Activated B cell treated with CpG ODN at 0.5 μM for 24 hours (primary cell): ENCODE measurements at regions not wholly inside any gene's neighbourhood (a gene's known extent, or its start where the extent isn't known, plus 50 kb on each side); places are given as distances from the start of the nearest gene placed in this dataset.

Experiments used
- ATAC-seq: fragments of 200-7000 bp; cut with Tn5 transposase; one replicate; pipeline ENCODE4 v1.10.0; 2021; ENCODE audit warnings: low read depth, mild to moderate bottlenecking, moderate library complexity
- CTCF ChIA-PET: fragments of 350-600 bp; sonication (Branson Sonifier 250); formaldehyde crosslinking; loops from one replicate; lab custom pipeline; 2021; ENCODE audit warnings: antibody characterized with exemption; lab: Charles Lee
- POLR2A ChIA-PET: fragments of 350-600 bp; sonication (Branson Sonifier 250); formaldehyde crosslinking; loops from one replicate; lab custom pipeline; 2021; ENCODE audit warnings: antibody characterized with exemption; lab: Charles Lee
- DNase-seq: peaks from one replicate; pipeline ENCODE4 v3.0.0; 2022
- H3K27ac Mint-ChIP-seq: one replicate; pipeline ENCODE4 v1.8.0; 2020; ENCODE audit warnings: mixed read lengths
- H3K27me3 Mint-ChIP-seq: one replicate; pipeline ENCODE4 v1.8.0; 2021; ENCODE audit warnings: mixed read lengths
- H3K36me3 Mint-ChIP-seq: one replicate; pipeline ENCODE4 v1.8.0; 2021; ENCODE audit warnings: low read depth, mixed read lengths
- H3K4me1 Mint-ChIP-seq: one replicate; pipeline ENCODE4 v1.8.0; 2021; ENCODE audit warnings: mixed read lengths
- H3K4me3 Mint-ChIP-seq: one replicate; pipeline ENCODE4 v1.8.0; 2020; ENCODE audit warnings: mild to moderate bottlenecking, mixed read lengths
- H3K9me3 Mint-ChIP-seq: one replicate; pipeline ENCODE4 v1.8.0; 2020; ENCODE audit warnings: mixed read lengths
- CTCF ChIP-seq: fragments of 200-600 bp; IDR thresholded peaks from one replicate; pipeline ENCODE4 v1.8.0; 2022; ENCODE audit warnings: antibody characterized with exemption, mild to moderate bottlenecking
- intact Hi-C: fragments of 100-400 bp; cut with micrococcal nuclease; formaldehyde crosslinking; loops from one replicate; pipeline ENCODE4 v1.15.1; 2024

- H3K4me1 Mint-ChIP-seq: no peaks in the 10 kb centered on the region
- no peak for ATAC-seq
- no peak for DNase-seq
- intact Hi-C loops: no loop called here
- no peaks in the 10 kb centered on the region for H3K9me3 Mint-ChIP-seq
- H3K36me3 Mint-ChIP-seq: no peaks in the 10 kb centered on the region
- H3K27me3 Mint-ChIP-seq: no peaks in the 10 kb centered on the region
- no peak overlapping the region for H3K27ac Mint-ChIP-seq
- CTCF ChIA-PET: interaction anchor here (0.7 kb wide), 1 partner anchor 10 kb away, joined by 3 read pairs; no protein-coding TSS in a partner anchor
- no peak for TF ChIP-seq CTCF
- no peak overlapping the region for H3K4me3 Mint-ChIP-seq
- POLR2A ChIA-PET: no interaction called here
Measured at GRCh38 chr2:118670276-118670675, 177.2 kb downstream of the EN1 start.

GRCh38 chr2:118669654-118670053, 177.8 kb downstream of the EN1 start:
- Mint-ChIP-seq H3K27ac (no peak overlapping the region), H3K9me3 (no peaks in the 10 kb centered on the region), H3K36me3 (no peaks in the 10 kb centered on the region), H3K4me1 (no peaks in the 10 kb centered on the region), H3K27me3 (no peaks in the 10 kb centered on the region), H3K4me3 (no peak overlapping the region)
- ChIA-PET POLR2A (no interaction called here), CTCF (no interaction called here)
- TF ChIP-seq CTCF: no peak
- intact Hi-C loops: no loop called here
- no peak for DNase-seq
- ATAC-seq: no peak

GRCh38 chr2:118668431-118669424, 178.7 kb downstream of the EN1 start:
- ATAC-seq (no peak), DNase-seq (no peak)
- ChIA-PET CTCF (no interaction called here), POLR2A (no interaction called here)
- H3K27me3 Mint-ChIP-seq: no peaks in the 10 kb centered on the region
- H3K36me3 Mint-ChIP-seq: no peaks in the 10 kb centered on the region
- H3K27ac Mint-ChIP-seq: no peak overlapping the region
- no peak overlapping the region for H3K4me3 Mint-ChIP-seq
- H3K4me1 Mint-ChIP-seq: no peaks in the 10 kb centered on the region
- no peak for TF ChIP-seq CTCF
- intact Hi-C loops: no loop called here
- no peaks in the 10 kb centered on the region for H3K9me3 Mint-ChIP-seq

- no peak for ATAC-seq
- Mint-ChIP-seq H3K27me3 (no peaks in the 10 kb centered on the region), H3K4me3 (no peak overlapping the region), H3K36me3 (no peaks in the 10 kb centered on the region), H3K9me3 (no peaks in the 10 kb centered on the region), H3K27ac (no peak overlapping the region), H3K4me1 (no peaks in the 10 kb centered on the region)
- TF ChIP-seq CTCF: no peak
- ChIA-PET CTCF (no interaction called here), POLR2A (no interaction called here)
- DNase-seq: no peak
- intact Hi-C loops: no loop called here
Measured at GRCh38 chr2:118667964-118668363, 179.5 kb downstream of the EN1 start.

GRCh38 chr2:118667348-118667747, 180.1 kb downstream of the EN1 start:
- intact Hi-C loops: no loop called here
- Mint-ChIP-seq H3K27me3 (no peaks in the 10 kb centered on the region), H3K9me3 (no peaks in the 10 kb centered on the region), H3K4me3 (no peak overlapping the region), H3K27ac (no peak overlapping the region), H3K4me1 (no peaks in the 10 kb centered on the region), H3K36me3 (no peaks in the 10 kb centered on the region)
- no peak for DNase-seq
- ATAC-seq: no peak
- no peak for TF ChIP-seq CTCF
- POLR2A ChIA-PET: no interaction called here
- CTCF ChIA-PET: no interaction called here
